Karpas-422 (cell line): ENCODE measurements at regions not wholly inside any gene's neighbourhood (a gene's known extent, or its start where the extent isn't known, plus 50 kb on each side); places are given as distances from the start of the nearest gene placed in this dataset.

Experiments used
- DNase-seq: peaks from one replicate; pipeline ENCODE4 v3.0.0-alpha.2; 2015
- H2AFZ ChIP-seq: fragments of 200-600 bp; sonication (generic); 2 replicates; pipeline ENCODE4 v1.6.1; 2014; ENCODE audit warnings: antibody characterized with exemption, low read length, mixed read lengths
- H3K27ac ChIP-seq: fragments of 200-600 bp; sonication (generic); 2 replicates; pipeline ENCODE4 v1.5.1; 2014; ENCODE audit warnings: mild to moderate bottlenecking, low read length, moderate library complexity
- H3K27me3 ChIP-seq: fragments of 200-600 bp; sonication (generic); 2 replicates; pipeline ENCODE4 v1.6.1; 2014; ENCODE audit warnings: low read length, mixed read lengths
- H3K36me3 ChIP-seq: fragments of 200-600 bp; sonication (generic); 2 replicates; pipeline ENCODE4 v1.6.1; 2014; ENCODE audit warnings: low read length, mixed read lengths; ENCODE audit not compliant: insufficient read depth
- H3K4me1 ChIP-seq: fragments of 200-600 bp; sonication (generic); 2 replicates; pipeline ENCODE4 v1.6.1; 2014; ENCODE audit warnings: mild to moderate bottlenecking, low read length, mixed read lengths
- H3K4me2 ChIP-seq: fragments of 200-600 bp; sonication (generic); 2 replicates; pipeline ENCODE4 v1.6.1; 2014; ENCODE audit warnings: low read length, low read depth, mild to moderate bottlenecking; ENCODE audit not compliant: poor library complexity, severe bottlenecking
- H3K4me3 ChIP-seq: fragments of 200-600 bp; sonication (generic); 2 replicates; pipeline ENCODE4 v1.5.1; 2014; ENCODE audit warnings: mild to moderate bottlenecking, antibody characterized with exemption, low read length, mixed read lengths
- H3K79me2 ChIP-seq: fragments of 200-600 bp; sonication (generic); 2 replicates; pipeline ENCODE4 v1.6.1; 2014; ENCODE audit warnings: mild to moderate bottlenecking, low read length, mixed read lengths
- H3K9ac ChIP-seq: fragments of 200-600 bp; sonication (generic); 2 replicates; pipeline ENCODE4 v1.6.0; 2014; ENCODE audit warnings: low read length
- H3K9me2 ChIP-seq: fragments of 200-600 bp; sonication (generic), shearing (Covaris generic); replicated peaks from 2 replicates; pipeline ENCODE4 v1.6.0; 2014; ENCODE audit warnings: mild to moderate bottlenecking, low read length, moderate library complexity; ENCODE audit not compliant: insufficient read depth
- H3K9me3 ChIP-seq: fragments of 300-700, 200-600 bp; sonication (generic); 2 replicates; pipeline ENCODE4 v1.6.1; 2014; ENCODE audit warnings: low read length, mixed read lengths
- H4K20me1 ChIP-seq: fragments of 200-600 bp; sonication (generic); 2 replicates; pipeline ENCODE4 v1.6.1; 2014; ENCODE audit warnings: mild to moderate bottlenecking, antibody characterized with exemption, low read length, low read depth; ENCODE audit not compliant: insufficient read depth

- no peaks in the 10 kb centered on the region for H3K9me2 ChIP-seq
- H4K20me1 ChIP-seq, result no peaks in the 10 kb centered on the region
- no peaks in the 10 kb centered on the region for H3K36me3 ChIP-seq
- no peaks in the 10 kb centered on the region for H3K79me2 ChIP-seq
- H3K4me2 ChIP-seq, result no peak overlapping the region
- H3K4me1 ChIP-seq, result no peaks in the 10 kb centered on the region
- H3K4me3 ChIP-seq, result no peak overlapping the region
- no peaks in the 10 kb centered on the region for H3K27me3 ChIP-seq
- no peak overlapping the region for H2AFZ ChIP-seq
- H3K9ac ChIP-seq, result no peak overlapping the region
- no peak for DNase-seq
- no peak overlapping the region for H3K27ac ChIP-seq
- H3K9me3 ChIP-seq, result peaks cover 25% of the 10 kb centered on the region
These were observed 759.7 kb upstream of the CDH7 start for GRCh38 chr18:64991102-64991501.

DNA sequence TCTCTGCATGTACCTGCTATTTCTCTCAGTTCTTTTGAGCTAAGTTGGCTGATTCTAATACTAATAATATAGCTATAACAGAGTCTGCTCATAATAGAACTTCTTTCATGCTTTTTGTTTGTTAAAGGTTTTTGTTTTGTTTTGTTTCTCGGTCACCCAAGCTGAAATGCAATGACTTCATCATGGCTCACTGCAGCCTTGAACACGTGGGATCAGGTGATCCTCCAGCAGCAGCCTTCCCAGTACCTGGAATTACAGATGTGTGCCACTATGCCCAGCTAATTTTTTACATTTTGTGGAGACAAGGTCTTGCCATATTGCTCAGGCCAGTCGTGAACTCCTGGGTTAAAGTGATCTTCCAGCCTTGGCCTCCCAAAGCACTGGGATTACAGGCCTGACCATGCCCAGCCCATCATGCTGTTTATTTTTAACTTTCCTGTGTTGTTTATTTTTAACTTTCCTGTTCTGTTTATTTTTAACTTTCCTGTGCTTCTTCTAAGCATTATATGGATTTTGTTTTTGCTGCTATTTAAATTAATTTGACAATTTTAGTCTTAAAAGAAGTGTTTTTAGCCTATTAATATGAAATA is 763.8 kb upstream of the CDH7 start:
- DNase-seq, result no peak
- Histone ChIP-seq H3K4me3 (no peak overlapping the region), H3K9ac (no peak overlapping the region), H3K27me3 (no peaks in the 10 kb centered on the region), H3K4me1 (no peaks in the 10 kb centered on the region), H3K9me3 (peaks cover 35% of the 10 kb centered on the region), H3K4me2 (no peak overlapping the region), H3K27ac (no peak overlapping the region), H4K20me1 (no peaks in the 10 kb centered on the region), H3K79me2 (no peaks in the 10 kb centered on the region), H3K36me3 (no peaks in the 10 kb centered on the region), H2AFZ (no peak overlapping the region), H3K9me2 (no peaks in the 10 kb centered on the region)

DNA sequence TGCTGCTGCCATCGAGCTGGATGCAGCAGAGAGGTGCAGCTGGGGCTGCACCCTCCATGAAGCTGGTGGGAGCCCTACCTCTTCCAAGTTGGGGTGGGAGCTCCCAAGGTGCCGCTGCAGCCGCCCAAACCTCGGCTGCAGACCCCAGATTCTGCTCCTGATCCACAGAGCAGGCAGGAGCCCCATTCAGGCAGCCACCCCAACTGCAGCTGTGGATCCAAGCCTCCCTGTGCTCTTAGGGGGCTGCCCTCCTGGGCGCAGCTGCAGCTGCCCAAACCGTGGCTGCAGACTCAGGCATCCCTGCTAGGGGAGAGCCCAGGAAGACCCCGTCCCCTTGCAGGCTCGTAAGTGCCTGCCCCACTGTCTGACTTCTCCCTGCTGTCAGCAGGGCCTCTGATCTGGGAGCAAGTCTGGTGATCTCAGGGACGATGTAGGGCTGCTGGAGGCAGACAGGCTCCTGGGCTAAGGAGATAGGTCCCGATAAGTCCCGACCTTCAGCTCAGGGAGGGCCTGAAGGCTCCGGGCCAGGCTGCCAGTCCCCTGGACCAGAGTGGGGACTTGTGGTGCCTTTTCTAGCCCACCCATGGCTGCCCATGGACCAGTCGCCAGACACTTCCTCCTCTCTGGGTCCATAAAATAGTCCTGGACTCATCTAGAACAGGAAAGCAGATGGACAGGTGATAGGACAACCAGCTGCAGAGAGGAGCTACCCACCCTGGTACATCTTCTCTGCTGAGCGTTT is 767.1 kb upstream of the CDH7 start:
- DNase-seq, result no peak
- Histone ChIP-seq H3K9me3 (peaks cover 29% of the 10 kb centered on the region), H3K79me2 (no peaks in the 10 kb centered on the region), H3K27me3 (no peaks in the 10 kb centered on the region), H3K9ac (no peak overlapping the region), H4K20me1 (no peaks in the 10 kb centered on the region), H3K36me3 (no peaks in the 10 kb centered on the region), H3K27ac (no peak overlapping the region), H3K9me2 (no peaks in the 10 kb centered on the region), H2AFZ (no peak overlapping the region), H3K4me2 (no peak overlapping the region), H3K4me3 (no peak overlapping the region), H3K4me1 (no peaks in the 10 kb centered on the region)

- Histone ChIP-seq H3K9ac (no peak overlapping the region), H2AFZ (no peak overlapping the region), H3K36me3 (no peaks in the 10 kb centered on the region), H3K9me3 (peaks cover 36% of the 10 kb centered on the region; the same call in 1 of the 2 replicates), H3K27ac (no peak overlapping the region), H3K9me2 (no peaks in the 10 kb centered on the region; the same call in 1 of the 2 replicates), H3K4me2 (no peak overlapping the region), H3K4me3 (no peak overlapping the region), H4K20me1 (no peaks in the 10 kb centered on the region), H3K79me2 (no peaks in the 10 kb centered on the region), H3K4me1 (no peaks in the 10 kb centered on the region), H3K27me3 (no peaks in the 10 kb centered on the region)
- no peak for DNase-seq
These were observed 768.3 kb upstream of the CDH7 start for GRCh38 chr18:64982414-64983055.

DNA sequence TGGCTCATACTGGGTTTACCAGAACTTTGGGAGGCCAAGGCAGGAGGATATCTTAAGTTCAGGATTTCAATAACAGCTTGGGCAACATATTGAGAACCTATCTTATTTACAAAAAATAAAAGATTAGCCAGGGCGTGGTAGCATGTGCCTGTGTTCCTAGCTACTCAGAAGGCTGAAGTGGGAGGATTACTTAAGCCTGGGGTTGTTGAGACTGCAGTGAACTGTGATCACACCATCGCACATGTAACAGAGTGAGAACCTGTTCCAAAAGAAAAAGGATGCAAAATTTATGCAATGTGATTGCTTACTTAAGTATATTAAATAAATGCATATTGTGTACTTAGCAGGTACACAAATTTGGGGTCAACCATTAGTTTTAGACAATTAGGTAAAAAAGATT is 768.9 kb upstream of the CDH7 start:
- Histone ChIP-seq H3K9me2 (no peaks in the 10 kb centered on the region; the same call in 1 of the 2 replicates), H3K27ac (no peak overlapping the region), H3K36me3 (no peaks in the 10 kb centered on the region), H3K4me3 (no peak overlapping the region), H4K20me1 (no peaks in the 10 kb centered on the region), H3K79me2 (no peaks in the 10 kb centered on the region), H2AFZ (no peak overlapping the region), H3K9me3 (peaks cover 41% of the 10 kb centered on the region), H3K27me3 (no peaks in the 10 kb centered on the region), H3K9ac (no peak overlapping the region), H3K4me1 (no peaks in the 10 kb centered on the region), H3K4me2 (no peak overlapping the region)
- no peak for DNase-seq

- Histone ChIP-seq H3K27me3 (no peaks in the 10 kb centered on the region), H3K4me3 (no peak overlapping the region), H3K4me2 (no peak overlapping the region), H2AFZ (no peak overlapping the region), H3K9me2 (no peaks in the 10 kb centered on the region; the same call in 1 of the 2 replicates), H3K9ac (no peak overlapping the region), H3K9me3 (peaks cover 51% of the 10 kb centered on the region), H3K79me2 (no peaks in the 10 kb centered on the region), H3K36me3 (no peaks in the 10 kb centered on the region), H3K27ac (no peak overlapping the region), H3K4me1 (no peaks in the 10 kb centered on the region), H4K20me1 (no peaks in the 10 kb centered on the region)
- DNase-seq, result no peak
These were observed 771.0 kb upstream of the CDH7 start for GRCh38 chr18:64979791-64980190.

DNA sequence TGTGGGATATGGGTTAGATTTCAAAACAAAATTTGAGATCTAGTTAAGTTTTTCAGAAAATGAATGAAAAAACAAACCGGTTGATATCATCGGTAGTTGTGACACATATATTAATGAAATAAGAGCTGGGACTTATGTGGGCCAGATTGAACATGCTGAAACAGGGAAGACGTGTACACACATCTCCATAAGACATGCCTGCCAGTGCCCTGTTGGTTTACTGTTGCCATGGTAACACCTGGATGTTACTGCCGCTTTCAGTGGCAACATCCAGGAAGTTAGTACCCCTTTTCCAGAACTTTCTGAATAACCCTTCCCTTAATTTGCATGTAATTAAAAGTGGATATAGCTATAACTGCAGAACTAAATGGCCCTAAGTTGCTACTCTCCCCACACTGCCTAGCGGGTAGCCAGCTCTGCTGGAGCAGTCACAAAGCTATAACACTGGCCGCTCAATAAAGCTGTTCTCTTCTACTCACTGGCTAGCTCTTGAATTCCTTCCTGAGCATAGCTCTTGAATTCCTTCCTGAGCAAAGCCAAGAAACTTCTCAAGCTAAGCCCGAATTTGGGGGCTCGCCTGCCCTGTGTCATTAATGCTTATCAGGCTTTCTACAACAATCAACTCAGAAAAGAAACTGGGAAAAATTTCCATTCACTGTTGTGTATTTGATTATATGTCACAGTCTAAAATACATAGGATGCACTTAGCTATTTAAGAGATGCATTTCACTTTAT is 776.3 kb upstream of the CDH7 start:
- H3K4me2 ChIP-seq, result no peak overlapping the region
- H3K4me1 ChIP-seq, result no peaks in the 10 kb centered on the region
- no peak overlapping the region for H3K27ac ChIP-seq
- no peak for DNase-seq
- no peaks in the 10 kb centered on the region; the same call in 1 of the 2 replicates for H3K9me2 ChIP-seq
- no peaks in the 10 kb centered on the region for H3K27me3 ChIP-seq
- no peaks in the 10 kb centered on the region for H3K79me2 ChIP-seq
- H3K9ac ChIP-seq, result no peak overlapping the region
- H3K4me3 ChIP-seq, result no peak overlapping the region
- H2AFZ ChIP-seq, result no peak overlapping the region
- no peaks in the 10 kb centered on the region for H3K36me3 ChIP-seq
- no peaks in the 10 kb centered on the region for H4K20me1 ChIP-seq
- H3K9me3 ChIP-seq, result peaks cover 40% of the 10 kb centered on the region

- H2AFZ ChIP-seq, result no peak overlapping the region
- H3K27ac ChIP-seq, result no peak overlapping the region
- no peaks in the 10 kb centered on the region for H4K20me1 ChIP-seq
- no peaks in the 10 kb centered on the region for H3K79me2 ChIP-seq
- no peaks in the 10 kb centered on the region for H3K4me1 ChIP-seq
- H3K27me3 ChIP-seq, result no peaks in the 10 kb centered on the region
- H3K4me3 ChIP-seq, result no peak overlapping the region
- DNase-seq, result no peak
- no peak overlapping the region for H3K4me2 ChIP-seq
- H3K36me3 ChIP-seq, result no peaks in the 10 kb centered on the region
- peaks cover 43% of the 10 kb centered on the region for H3K9me3 ChIP-seq
- H3K9me2 ChIP-seq, result no peaks in the 10 kb centered on the region
- no peak overlapping the region for H3K9ac ChIP-seq
These were observed 778.3 kb upstream of the CDH7 start for GRCh38 chr18:64972545-64972944.
